ENCODE measurements at regions not wholly inside any gene's neighbourhood (a gene's known extent, or its start where the extent isn't known, plus 50 kb on each side); places are given as distances from the start of the nearest gene placed in this dataset.

DNA sequence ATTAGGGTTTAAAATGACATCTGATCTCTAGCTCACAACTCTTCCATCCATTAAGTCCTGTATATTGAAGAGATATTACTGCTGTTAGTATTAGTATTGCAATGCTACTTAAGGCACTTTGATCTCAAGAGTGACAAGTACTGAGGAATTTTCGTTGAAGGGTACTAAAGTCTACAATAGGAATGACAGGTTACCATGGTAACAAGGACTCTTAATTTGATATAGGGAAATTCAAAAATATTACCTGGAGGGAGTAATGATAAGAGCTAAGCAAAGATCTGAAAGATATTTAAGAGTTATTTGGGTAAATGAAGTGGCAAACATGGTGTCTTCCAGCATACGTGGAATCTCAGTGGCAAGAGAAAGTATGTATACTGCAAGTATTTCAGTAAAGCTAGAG, 518.0 kb upstream of the SLC35B3 start:
- intact Hi-C loops (cut with DNase I, micrococcal nuclease), result no loop called here
- no peaks in the 10 kb centered on the region for H3K4me1 ChIP-seq (ENCODE audit: low read depth)
- ATAC-seq, result no peak
- DNase-seq, result no peak
- H3K4me3 ChIP-seq, result no peak overlapping the region
- TF ChIP-seq, protein P1, sequence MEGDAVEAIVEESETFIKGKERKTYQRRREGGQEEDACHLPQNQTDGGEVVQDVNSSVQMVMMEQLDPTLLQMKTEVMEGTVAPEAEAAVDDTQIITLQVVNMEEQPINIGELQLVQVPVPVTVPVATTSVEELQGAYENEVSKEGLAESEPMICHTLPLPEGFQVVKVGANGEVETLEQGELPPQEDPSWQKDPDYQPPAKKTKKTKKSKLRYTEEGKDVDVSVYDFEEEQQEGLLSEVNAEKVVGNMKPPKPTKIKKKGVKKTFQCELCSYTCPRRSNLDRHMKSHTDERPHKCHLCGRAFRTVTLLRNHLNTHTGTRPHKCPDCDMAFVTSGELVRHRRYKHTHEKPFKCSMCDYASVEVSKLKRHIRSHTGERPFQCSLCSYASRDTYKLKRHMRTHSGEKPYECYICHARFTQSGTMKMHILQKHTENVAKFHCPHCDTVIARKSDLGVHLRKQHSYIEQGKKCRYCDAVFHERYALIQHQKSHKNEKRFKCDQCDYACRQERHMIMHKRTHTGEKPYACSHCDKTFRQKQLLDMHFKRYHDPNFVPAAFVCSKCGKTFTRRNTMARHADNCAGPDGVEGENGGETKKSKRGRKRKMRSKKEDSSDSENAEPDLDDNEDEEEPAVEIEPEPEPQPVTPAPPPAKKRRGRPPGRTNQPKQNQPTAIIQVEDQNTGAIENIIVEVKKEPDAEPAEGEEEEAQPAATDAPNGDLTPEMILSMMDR (IDR thresholded peaks at IDR 0.05), result no peak
- no peaks in the 10 kb centered on the region for H3K9me3 ChIP-seq
- H3K36me3 ChIP-seq (ENCODE audit: low read depth), result no peaks in the 10 kb centered on the region

GRCh38 chr6:8948733-8949132, 513.4 kb upstream of the SLC35B3 start:
- intact Hi-C loops (cut with DNase I, micrococcal nuclease), result no loop called here
- H3K4me1 ChIP-seq (ENCODE audit: low read depth), result no peaks in the 10 kb centered on the region
- no peaks in the 10 kb centered on the region for H3K9me3 ChIP-seq
- ATAC-seq (no peak), DNase-seq (no peak)
- no peaks in the 10 kb centered on the region for H3K36me3 ChIP-seq (ENCODE audit: low read depth)
- no peak overlapping the region for H3K4me3 ChIP-seq
- TF ChIP-seq, protein P1 (IDR thresholded peaks at IDR 0.05), result no peak

- DNase-seq (no peak), ATAC-seq (no peak)
- H3K4me3 ChIP-seq, result no peak overlapping the region
- H3K4me1 ChIP-seq (ENCODE audit: low read depth), result no peaks in the 10 kb centered on the region
- TF ChIP-seq, protein P1 (IDR thresholded peaks at IDR 0.05), result no peak
- H3K9me3 ChIP-seq, result no peaks in the 10 kb centered on the region
- no peaks in the 10 kb centered on the region for H3K36me3 ChIP-seq (ENCODE audit: low read depth)
- intact Hi-C loops (cut with DNase I, micrococcal nuclease), result no loop called here
Observed at GRCh38 chr6:8947900-8948299, 512.6 kb upstream of the SLC35B3 start.

DNA sequence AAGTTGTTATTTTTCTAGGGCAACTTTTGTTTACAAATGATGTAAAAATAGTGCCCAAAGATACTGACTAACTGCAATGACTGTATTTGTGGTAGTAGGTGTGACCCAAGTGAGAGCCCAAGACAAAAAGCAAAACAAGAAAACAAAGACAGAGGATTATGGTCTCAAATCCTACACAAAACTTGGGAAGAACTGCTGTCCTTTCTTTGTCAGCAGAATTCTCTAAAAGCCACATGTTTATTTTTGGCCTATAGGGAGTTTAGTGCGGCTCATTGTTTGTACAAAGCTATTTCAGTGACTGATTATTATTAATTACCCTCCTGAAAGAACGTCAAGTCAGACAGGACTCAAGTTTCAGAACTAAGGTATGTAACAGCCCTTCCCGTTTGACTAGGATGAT, 509.2 kb upstream of the SLC35B3 start:
- Histone ChIP-seq H3K4me3 (no peak overlapping the region), H3K36me3 (ENCODE audit: low read depth) (no peaks in the 10 kb centered on the region), H3K9me3 (no peaks in the 10 kb centered on the region), H3K4me1 (ENCODE audit: low read depth) (no peaks in the 10 kb centered on the region)
- DNase-seq (no peak), ATAC-seq (no peak)
- TF ChIP-seq, protein P1 (IDR thresholded peaks at IDR 0.05), result no peak
- intact Hi-C loops (cut with DNase I, micrococcal nuclease), result no loop called here

- ATAC-seq, result no peak
- intact Hi-C loops (cut with DNase I, micrococcal nuclease), result no loop called here
Observed at GRCh38 chr6:8943073-8943472, 507.7 kb upstream of the SLC35B3 start.

More at GRCh38 chr6:8943073-8943472, 507.7 kb upstream of the SLC35B3 start:
- Histone ChIP-seq H3K9me3 (no peaks in the 10 kb centered on the region), H3K4me1 (ENCODE audit: low read depth) (no peaks in the 10 kb centered on the region), H3K36me3 (ENCODE audit: low read depth) (no peaks in the 10 kb centered on the region), H3K4me3 (no peak overlapping the region)
- TF ChIP-seq, protein P1 (IDR thresholded peaks at IDR 0.05), result no peak
- DNase-seq, result no peak
